ENCODE measurements at regions not wholly inside any gene's neighbourhood (a gene's known extent, or its start where the extent isn't known, plus 50 kb on each side); places are given as distances from the start of the nearest gene placed in this dataset.

- no peak overlapping the region for H3K4me3 ChIP-seq
- H3K36me3 ChIP-seq (replicated peaks in 1 of 2) = no peaks in the 10 kb centered on the region
- no peaks in the 10 kb centered on the region for H3K27me3 ChIP-seq
- intact Hi-C loops (cut with DNase I) = no loop called here
- 63 to 91% (median 81%) methylated on average over 1 of the region's 1 CpG for WGBS, 4 donors
- no peak for TF ChIP-seq POLR2A (IDR thresholded peaks at IDR 0.05)
- TF ChIP-seq CTCF (IDR thresholded peaks at IDR 0.05) = no peak
- no peak for DNase-seq
- no peaks in the 10 kb centered on the region for H3K9me3 ChIP-seq (replicated peaks in 1 of 3)
- no peaks in the 10 kb centered on the region for H3K4me1 ChIP-seq (replicated peaks in 1 of 2)
- H3K27ac ChIP-seq = no peak overlapping the region
Observed at GRCh38 chr18:55651236-55651635, 63.2 kb upstream of the TCF4 start.

DNA sequence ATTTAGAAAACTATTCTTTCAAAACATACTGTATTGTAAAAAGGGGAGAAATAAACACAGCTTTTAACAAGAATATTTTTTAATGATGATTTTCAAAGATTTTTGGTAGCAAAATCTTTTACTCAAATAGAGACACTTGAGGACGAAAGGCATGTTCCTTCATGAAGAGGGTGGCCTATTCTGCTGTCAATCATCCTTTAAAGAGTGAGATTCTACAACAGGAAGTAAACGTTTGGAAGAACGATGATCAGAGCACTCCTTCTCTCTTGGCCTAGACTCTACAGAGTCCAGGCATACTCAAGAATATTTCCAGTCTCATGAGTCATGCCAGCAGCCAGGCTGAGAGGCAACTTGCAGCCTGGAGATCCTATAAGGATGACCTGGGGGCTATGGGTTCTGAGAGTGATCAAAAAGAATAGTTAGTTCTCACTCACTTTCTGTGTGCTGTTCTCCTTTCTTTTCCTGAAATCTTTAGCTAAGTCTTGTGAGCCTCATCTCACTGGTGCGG is 62.4 kb upstream of the TCF4 start:
- 67 to 74% (median 70%) methylated on average over 4 of the region's 4 CpGs for WGBS, 4 donors

GRCh38 chr18:55647331-55647730 is 59.3 kb upstream of the TCF4 start:
- Histone ChIP-seq H3K27me3 (no peaks in the 10 kb centered on the region), H3K27ac (no peak overlapping the region), H3K36me3 (replicated peaks in 1 of 2) (no peaks in the 10 kb centered on the region), H3K4me1 (replicated peaks in 1 of 2) (no peaks in the 10 kb centered on the region), H3K4me3 (no peak overlapping the region), H3K9me3 (replicated peaks in 1 of 3) (no peaks in the 10 kb centered on the region)
- TF ChIP-seq POLR2A (IDR thresholded peaks at IDR 0.05) (no peak), CTCF (IDR thresholded peaks at IDR 0.05) (no peak)
- intact Hi-C loops (cut with DNase I) = no loop called here
- WGBS, 4 donors = 63 to 68% (median 65%) methylated on average over 4 of the region's 4 CpGs
- no peak for DNase-seq

More for the DNA sequence above, 62.4 kb upstream of the TCF4 start:
- intact Hi-C loops (cut with DNase I) = no loop called here
- Histone ChIP-seq H3K9me3 (replicated peaks in 1 of 3) (no peaks in the 10 kb centered on the region), H3K4me3 (no peak overlapping the region), H3K27ac (no peak overlapping the region), H3K36me3 (replicated peaks in 1 of 2) (no peaks in the 10 kb centered on the region), H3K27me3 (no peaks in the 10 kb centered on the region), H3K4me1 (replicated peaks in 1 of 2) (no peaks in the 10 kb centered on the region)
- no peak for DNase-seq
- no peak for TF ChIP-seq CTCF (IDR thresholded peaks at IDR 0.05)
- TF ChIP-seq POLR2A (IDR thresholded peaks at IDR 0.05) = no peak

DNA sequence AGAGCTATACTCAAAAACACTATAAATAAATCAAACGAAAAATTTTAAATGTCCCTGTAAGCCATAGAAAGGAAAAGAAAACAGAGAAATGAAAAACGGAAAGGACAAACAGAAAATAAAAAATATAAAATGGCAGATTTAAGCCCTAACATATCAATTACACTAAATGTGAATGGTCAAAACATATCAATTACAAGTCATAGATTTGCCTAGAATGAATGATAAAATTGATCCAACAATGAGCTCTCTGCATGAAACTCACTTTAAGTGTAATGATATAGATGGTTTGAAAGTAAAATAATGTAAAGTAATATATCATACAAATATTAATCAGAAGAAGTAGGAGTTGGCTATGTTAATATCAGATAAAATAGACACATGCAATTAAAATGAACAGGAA is 54.2 kb upstream of the TCF4 start:
- no peak overlapping the region for H3K4me3 ChIP-seq
- intact Hi-C loops (cut with DNase I) = no loop called here
- no peaks in the 10 kb centered on the region for H3K9me3 ChIP-seq (replicated peaks in 1 of 3)
- H3K36me3 ChIP-seq (replicated peaks in 1 of 2) = no peaks in the 10 kb centered on the region
- TF ChIP-seq POLR2A (IDR thresholded peaks at IDR 0.05) (no peak), CTCF (IDR thresholded peaks at IDR 0.05) (no peak)
- no peaks in the 10 kb centered on the region for H3K27me3 ChIP-seq
- H3K27ac ChIP-seq = no peak overlapping the region
- DNase-seq = no peak
- 37 to 44% (median 41%) methylated on average over 2 of the region's 2 CpGs for WGBS, 4 donors
- H3K4me1 ChIP-seq (replicated peaks in 1 of 2) = no peaks in the 10 kb centered on the region
